Activated B cell treated with CpG ODN at 0.5 μM for 24 hours (primary cell): ENCODE measurements at regions not wholly inside any gene's neighbourhood (a gene's known extent, or its start where the extent isn't known, plus 50 kb on each side); places are given as distances from the start of the nearest gene placed in this dataset.

Experiments
- ATAC-seq: fragments of 200-7000 bp; cut with Tn5 transposase; one replicate; pipeline ENCODE4 v1.10.0; 2021; ENCODE audit warnings: low read depth, mild to moderate bottlenecking, moderate library complexity
- CTCF ChIA-PET: fragments of 350-600 bp; sonication (Branson Sonifier 250); formaldehyde crosslinking; loops from one replicate; lab custom pipeline; 2021; ENCODE audit warnings: antibody characterized with exemption; lab: Charles Lee
- POLR2A ChIA-PET: fragments of 350-600 bp; sonication (Branson Sonifier 250); formaldehyde crosslinking; loops from one replicate; lab custom pipeline; 2021; ENCODE audit warnings: antibody characterized with exemption; lab: Charles Lee
- DNase-seq: peaks from one replicate; pipeline ENCODE4 v3.0.0; 2022
- H3K27ac Mint-ChIP-seq: one replicate; pipeline ENCODE4 v1.8.0; 2020; ENCODE audit warnings: mixed read lengths
- H3K27me3 Mint-ChIP-seq: one replicate; pipeline ENCODE4 v1.8.0; 2021; ENCODE audit warnings: mixed read lengths
- H3K36me3 Mint-ChIP-seq: one replicate; pipeline ENCODE4 v1.8.0; 2021; ENCODE audit warnings: low read depth, mixed read lengths
- H3K4me1 Mint-ChIP-seq: one replicate; pipeline ENCODE4 v1.8.0; 2021; ENCODE audit warnings: mixed read lengths
- H3K4me3 Mint-ChIP-seq: one replicate; pipeline ENCODE4 v1.8.0; 2020; ENCODE audit warnings: mild to moderate bottlenecking, mixed read lengths
- H3K9me3 Mint-ChIP-seq: one replicate; pipeline ENCODE4 v1.8.0; 2020; ENCODE audit warnings: mixed read lengths
- intact Hi-C: fragments of 100-400 bp; cut with micrococcal nuclease; formaldehyde crosslinking; loops from one replicate; pipeline ENCODE4 v1.15.1; 2024
- TF ChIP-seq, protein P1 (sequence below): fragments of 200-600 bp; IDR thresholded peaks from one replicate; pipeline ENCODE4 v1.8.0; 2022; ENCODE audit warnings: antibody characterized with exemption, mild to moderate bottlenecking

DNA sequence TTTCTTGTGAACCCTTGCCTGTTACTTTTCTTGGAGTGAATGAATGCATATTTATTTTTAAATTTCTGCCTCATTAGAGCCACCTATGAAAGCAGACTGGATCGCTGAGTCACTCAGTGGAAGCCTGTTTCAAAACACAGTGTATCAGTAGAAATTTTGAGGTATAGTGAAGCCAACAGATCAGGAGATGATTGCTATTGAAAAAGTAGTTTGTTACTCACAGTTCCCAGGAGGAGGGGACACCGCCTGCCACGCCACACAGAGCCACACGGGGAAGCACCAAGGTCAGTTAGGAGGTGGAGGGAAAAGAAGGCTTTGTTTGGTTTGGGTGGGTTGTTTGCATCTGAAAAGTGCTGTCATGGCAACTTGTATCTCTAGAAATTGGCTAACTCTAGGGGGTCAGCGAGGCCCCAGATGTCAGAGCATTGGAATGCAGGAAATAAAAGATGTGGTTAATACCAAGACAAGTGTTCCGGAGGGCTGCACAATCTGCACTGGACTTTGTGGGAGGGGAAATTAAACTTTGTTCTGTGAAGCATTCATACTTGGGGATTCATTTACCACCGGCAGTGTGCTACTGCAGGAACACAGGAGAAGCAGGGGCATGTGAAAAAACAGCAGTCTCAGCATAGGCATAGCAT, 106.4 kb upstream of the SDK1 start:
- ChIA-PET POLR2A (no interaction called here), CTCF (no interaction called here)
- ATAC-seq: no peak
- H3K9me3 Mint-ChIP-seq: no peaks in the 10 kb centered on the region
- TF ChIP-seq, protein P1, sequence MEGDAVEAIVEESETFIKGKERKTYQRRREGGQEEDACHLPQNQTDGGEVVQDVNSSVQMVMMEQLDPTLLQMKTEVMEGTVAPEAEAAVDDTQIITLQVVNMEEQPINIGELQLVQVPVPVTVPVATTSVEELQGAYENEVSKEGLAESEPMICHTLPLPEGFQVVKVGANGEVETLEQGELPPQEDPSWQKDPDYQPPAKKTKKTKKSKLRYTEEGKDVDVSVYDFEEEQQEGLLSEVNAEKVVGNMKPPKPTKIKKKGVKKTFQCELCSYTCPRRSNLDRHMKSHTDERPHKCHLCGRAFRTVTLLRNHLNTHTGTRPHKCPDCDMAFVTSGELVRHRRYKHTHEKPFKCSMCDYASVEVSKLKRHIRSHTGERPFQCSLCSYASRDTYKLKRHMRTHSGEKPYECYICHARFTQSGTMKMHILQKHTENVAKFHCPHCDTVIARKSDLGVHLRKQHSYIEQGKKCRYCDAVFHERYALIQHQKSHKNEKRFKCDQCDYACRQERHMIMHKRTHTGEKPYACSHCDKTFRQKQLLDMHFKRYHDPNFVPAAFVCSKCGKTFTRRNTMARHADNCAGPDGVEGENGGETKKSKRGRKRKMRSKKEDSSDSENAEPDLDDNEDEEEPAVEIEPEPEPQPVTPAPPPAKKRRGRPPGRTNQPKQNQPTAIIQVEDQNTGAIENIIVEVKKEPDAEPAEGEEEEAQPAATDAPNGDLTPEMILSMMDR: no peak
- peaks cover 2% of the 10 kb centered on the region for H3K27me3 Mint-ChIP-seq
- no peaks in the 10 kb centered on the region for H3K4me1 Mint-ChIP-seq
- no peak overlapping the region for H3K27ac Mint-ChIP-seq
- H3K36me3 Mint-ChIP-seq: no peaks in the 10 kb centered on the region
- no peak for DNase-seq
- intact Hi-C loops: no loop called here
- no peak overlapping the region for H3K4me3 Mint-ChIP-seq

DNA sequence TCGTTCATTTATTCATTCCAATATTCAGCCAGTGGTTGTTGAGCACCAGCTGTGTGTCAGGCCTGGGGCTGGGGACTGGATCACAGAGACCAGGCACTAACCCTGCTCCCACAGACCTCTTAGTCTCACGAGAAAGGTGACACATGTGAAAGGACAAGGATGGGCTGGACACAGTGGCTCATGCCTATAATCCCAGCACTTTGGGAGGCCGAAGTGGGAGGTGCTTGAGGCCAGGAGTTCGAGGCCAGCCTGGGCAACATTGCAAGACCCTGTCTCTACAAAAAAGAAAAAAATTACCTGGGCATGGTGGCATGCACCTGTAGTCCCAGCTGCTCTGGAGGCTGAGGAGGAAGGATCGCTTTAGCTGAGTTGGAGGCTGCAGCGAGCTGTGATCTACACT, 105.9 kb upstream of the SDK1 start:
- no peak for ATAC-seq
- H3K27me3 Mint-ChIP-seq: peaks cover 2% of the 10 kb centered on the region
- H3K36me3 Mint-ChIP-seq: no peaks in the 10 kb centered on the region
- no peaks in the 10 kb centered on the region for H3K9me3 Mint-ChIP-seq
- H3K4me3 Mint-ChIP-seq: no peak overlapping the region
- ChIA-PET CTCF (no interaction called here), POLR2A (no interaction called here)
- no peak overlapping the region for H3K27ac Mint-ChIP-seq
- H3K4me1 Mint-ChIP-seq: no peaks in the 10 kb centered on the region
- TF ChIP-seq, protein P1: no peak
- intact Hi-C loops: no loop called here
- no peak for DNase-seq

DNA sequence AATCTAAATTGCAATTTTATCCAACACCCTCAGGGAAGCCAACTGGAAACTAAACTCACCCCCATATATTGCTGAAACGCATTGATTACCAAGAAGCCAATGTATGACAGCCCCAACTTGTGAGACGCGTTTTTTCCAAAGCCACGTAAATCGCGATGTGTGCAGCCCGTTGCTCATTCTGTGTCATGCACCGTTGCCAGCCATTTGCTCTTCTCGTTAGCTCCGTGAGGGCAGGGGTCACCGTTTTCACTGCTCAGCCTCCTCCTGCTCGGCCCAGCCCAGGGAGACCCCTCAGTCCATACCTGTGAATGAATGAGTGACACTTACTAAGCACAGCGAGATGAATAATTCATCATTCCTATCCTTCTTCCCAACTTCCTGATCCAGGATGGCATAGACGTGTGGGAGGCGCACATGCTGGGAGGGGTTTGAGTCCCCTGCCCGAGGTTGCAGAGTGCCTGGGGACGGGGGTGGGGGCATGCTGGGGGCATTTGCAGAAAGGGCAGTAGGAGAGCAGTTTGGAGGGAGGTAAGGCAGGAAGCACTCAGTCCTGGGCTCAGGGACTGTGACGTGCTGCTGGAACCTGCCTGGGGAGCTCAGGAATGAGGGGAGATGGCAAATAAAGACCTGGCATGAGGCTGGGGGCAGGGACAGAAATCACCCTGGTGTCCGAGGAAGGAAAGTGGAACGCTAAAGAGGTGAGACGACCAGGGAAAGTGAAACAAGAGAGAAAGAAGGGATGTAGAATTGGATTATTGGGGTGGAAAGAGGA, 104.2 kb upstream of the SDK1 start:
- H3K27me3 Mint-ChIP-seq: peaks cover 2% of the 10 kb centered on the region
- intact Hi-C loops: no loop called here
- TF ChIP-seq, protein P1: no peak
- H3K27ac Mint-ChIP-seq: no peak overlapping the region
- ATAC-seq: no peak
- CTCF ChIA-PET: no interaction called here
- H3K4me1 Mint-ChIP-seq: no peaks in the 10 kb centered on the region
- POLR2A ChIA-PET: no interaction called here
- H3K9me3 Mint-ChIP-seq: no peaks in the 10 kb centered on the region
- H3K36me3 Mint-ChIP-seq: no peaks in the 10 kb centered on the region
- H3K4me3 Mint-ChIP-seq: no peak overlapping the region
- DNase-seq: no peak

DNA sequence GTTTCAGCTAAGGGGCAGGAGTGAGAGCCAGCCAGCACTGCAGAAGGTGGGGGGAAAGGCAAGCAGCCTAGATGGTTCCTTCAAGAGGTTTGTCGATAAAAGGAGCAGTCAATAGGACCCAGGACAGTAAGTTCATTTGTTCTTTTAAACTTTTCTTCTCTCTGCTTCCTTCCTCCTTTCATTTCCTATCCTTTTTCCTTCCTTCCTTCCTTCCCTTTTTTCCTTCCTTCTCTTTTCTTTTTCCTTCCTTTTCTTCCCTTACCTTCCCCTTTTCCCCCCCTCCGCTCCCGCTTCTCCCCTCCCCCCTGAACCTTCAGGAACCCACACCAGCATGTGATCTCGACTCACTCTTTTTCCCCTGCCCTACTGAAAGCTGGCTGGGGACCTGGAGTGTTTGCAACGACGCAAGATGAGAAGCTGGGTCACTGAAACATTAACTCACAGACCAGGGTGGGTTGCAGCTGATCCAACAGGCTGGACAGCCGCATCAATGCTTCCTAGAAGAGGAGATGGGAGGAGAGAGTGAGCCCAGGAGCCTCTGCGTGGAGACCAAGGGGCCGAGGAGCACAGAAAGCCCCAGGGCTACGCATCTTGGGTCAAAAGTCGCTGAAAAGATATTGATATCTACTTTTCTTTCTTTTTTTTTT, 103.4 kb upstream of the SDK1 start:
- ATAC-seq: no peak
- H3K27ac Mint-ChIP-seq: no peak overlapping the region
- DNase-seq: no peak
- CTCF ChIA-PET: no interaction called here
- no peaks in the 10 kb centered on the region for H3K9me3 Mint-ChIP-seq
- TF ChIP-seq, protein P1: no peak
- no peak overlapping the region for H3K4me3 Mint-ChIP-seq
- POLR2A ChIA-PET: no interaction called here
- H3K36me3 Mint-ChIP-seq: no peaks in the 10 kb centered on the region
- peaks cover 4% of the 10 kb centered on the region for H3K4me1 Mint-ChIP-seq
- peaks cover 2% of the 10 kb centered on the region for H3K27me3 Mint-ChIP-seq
- intact Hi-C loops: no loop called here

DNA sequence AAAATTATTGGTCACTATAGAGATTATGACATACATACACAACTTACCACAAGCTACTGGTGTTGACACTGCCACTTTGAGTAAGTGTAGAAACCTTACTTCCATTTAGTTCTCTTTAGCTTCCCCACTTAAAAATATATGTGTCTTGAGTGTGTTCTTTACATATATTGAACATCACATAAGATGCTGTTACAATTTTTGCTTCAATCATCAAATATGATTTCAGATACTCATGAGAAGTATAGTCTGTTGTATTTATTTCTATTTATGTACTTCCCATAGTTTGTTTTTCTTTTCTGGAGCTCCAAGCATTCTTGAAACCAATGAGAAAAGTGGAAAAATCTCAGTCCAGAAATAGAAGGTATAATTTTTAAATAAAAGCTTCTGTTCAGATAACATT, 102.7 kb upstream of the SDK1 start:
- Mint-ChIP-seq H3K4me3 (no peak overlapping the region), H3K27ac (no peak overlapping the region), H3K4me1 (peaks cover 4% of the 10 kb centered on the region), H3K36me3 (no peaks in the 10 kb centered on the region), H3K9me3 (no peaks in the 10 kb centered on the region), H3K27me3 (peaks cover 2% of the 10 kb centered on the region)
- ATAC-seq: no peak
- intact Hi-C loops: no loop called here
- CTCF ChIA-PET: no interaction called here
- DNase-seq: no peak
- POLR2A ChIA-PET: no interaction called here
- TF ChIP-seq, protein P1: no peak
